DMS 273 treated with DMSO at 0.1 percent for 48 hours (cell line): ENCODE measurements at regions not wholly inside any gene's neighbourhood (a gene's known extent, or its start where the extent isn't known, plus 50 kb on each side); places are given as distances from the start of the nearest gene placed in this dataset.
A peak's percentile ranks its signal among the peaks of the same experiment; 100 is the strongest.
"Not testable (repeated sequence)": the region's sequence is repeated elsewhere in the genome, so short reads cannot be mapped to it uniquely, and the experiment has no call there.

Experiments used
- DNase-seq: peaks from one replicate; lab custom pipeline; 2025; lab: John Stamatoyannopoulos, UW

DNA sequence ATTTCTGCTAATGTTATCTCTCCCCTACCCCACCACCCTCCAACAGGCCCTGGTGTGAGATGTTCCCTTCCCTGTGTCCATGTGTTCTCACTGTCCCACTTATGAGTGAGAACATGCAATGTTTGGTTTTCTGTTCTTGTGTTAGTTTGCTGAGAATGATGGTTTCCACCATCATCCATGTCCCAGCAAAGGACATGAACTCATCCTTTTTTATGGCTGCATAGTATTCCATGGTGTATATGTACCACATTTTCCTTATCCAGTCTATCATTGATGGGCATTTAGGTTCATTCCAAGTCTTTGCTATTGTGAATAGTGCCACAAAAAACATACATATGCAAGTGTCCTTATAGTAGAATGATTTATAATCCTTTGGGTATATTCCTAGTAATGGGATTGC is 104.5 kb downstream of the ZNF33B start:
- DNase-seq: not testable (repeated sequence)

DNA sequence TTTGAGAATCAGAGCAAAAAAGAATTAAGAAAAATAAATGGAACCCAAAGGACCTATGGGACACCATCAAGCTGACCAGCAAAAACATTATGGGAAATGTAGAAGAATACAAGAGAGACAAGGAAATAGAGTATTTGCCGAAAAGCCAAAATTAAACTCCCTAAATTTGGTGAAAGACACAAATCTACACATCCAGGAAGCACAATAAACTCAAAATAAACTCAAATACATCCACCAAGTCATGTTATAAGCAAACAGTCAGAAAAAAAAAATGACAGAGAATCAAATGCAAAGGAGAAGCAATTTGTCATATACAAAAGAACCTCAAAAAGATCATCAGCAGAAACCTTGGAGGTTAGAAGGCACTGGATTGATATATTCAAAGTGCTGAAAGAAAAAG is 105.4 kb downstream of the ZNF33B start:
- no peak for DNase-seq

DNA sequence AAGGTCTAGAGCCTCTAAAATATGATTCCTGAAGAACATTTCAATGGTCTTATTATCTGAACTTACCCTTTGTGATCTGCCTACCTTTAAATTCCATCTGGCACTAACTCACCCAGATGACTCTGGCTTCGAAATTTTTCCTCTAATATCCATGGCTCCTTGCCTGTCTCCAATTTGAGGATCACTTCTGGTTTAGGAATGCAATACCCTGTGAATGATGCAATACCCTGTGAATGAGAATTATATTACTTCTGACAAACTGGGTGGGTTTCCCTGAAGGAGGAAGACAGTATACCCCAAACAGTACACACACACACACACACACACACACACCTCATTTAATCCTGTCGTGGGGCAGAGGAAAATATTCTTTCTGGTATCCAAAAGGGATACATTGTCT is 115.3 kb downstream of the ZNF33B start:
- no peak for DNase-seq

DNA sequence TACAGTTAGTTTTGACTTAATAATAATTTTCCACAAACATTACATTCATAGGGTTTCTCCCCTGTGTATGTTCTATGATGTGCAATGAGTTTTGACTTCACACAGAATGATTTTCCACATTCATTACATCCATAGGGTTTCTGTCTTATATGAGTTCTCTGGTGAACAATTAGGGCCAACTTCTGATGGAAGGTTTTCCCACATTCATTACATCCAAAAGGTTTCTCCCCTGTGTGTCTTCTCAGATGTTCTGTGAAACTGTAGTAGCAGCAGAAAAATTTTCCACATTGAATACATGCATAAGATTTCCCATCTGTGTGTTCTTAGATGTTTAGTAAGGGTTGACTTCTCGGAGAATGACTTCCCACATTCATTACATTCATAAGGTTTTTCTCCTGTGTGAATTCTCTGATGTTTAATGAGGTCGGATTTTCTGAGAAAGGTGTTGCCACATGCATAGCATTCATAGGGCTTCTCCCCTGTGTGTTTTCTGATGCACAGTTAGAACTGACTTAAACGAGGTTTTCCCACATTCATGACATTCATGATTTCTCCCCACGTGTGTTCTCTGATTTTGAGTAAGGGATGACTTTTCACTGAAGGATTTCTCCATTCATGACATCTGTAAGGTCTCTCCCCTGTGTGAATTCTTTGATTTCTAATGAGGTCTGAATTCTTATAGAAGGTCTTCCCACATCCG is 118.5 kb downstream of the ZNF33B start:
- DNase-seq: no peak

DNA sequence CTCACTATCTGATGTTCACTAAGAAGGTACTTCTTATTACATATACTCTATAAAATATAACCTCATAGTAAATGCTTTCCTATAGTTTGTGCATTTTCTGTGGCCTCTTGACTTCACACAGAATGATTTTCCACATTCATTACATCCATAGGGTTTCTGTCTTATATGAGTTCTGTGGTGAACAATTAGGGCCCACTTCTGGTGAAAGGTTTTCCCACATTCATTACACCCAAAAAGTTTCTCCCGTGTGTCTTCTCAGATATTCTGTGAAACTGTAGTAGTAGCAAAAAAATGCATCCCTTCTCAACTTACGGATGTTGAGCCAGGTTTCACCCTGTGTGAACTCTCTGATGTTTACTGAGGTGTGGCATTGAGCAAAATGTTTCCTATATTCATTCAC is 119.3 kb downstream of the ZNF33B start:
- no peak for DNase-seq

DNA sequence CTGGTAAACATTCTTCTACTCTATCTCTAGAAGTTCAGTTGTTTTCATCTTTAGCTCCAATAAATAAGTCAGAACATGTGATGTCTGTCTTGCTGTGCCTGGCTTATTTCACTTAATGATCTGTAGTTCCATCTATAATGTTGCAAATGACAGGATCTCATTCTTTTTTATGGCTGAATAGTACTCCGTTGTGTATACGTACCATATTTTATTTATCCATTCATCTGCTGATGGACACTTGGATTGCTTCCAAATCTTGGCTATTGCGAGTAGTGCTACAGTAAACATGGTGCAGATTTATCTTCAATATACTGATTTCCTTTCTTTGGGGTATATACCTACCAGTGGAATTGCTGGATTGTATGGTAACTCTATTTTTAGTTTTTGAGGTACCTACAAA is 124.4 kb downstream of the ZNF33B start:
- no peak for DNase-seq

DNA sequence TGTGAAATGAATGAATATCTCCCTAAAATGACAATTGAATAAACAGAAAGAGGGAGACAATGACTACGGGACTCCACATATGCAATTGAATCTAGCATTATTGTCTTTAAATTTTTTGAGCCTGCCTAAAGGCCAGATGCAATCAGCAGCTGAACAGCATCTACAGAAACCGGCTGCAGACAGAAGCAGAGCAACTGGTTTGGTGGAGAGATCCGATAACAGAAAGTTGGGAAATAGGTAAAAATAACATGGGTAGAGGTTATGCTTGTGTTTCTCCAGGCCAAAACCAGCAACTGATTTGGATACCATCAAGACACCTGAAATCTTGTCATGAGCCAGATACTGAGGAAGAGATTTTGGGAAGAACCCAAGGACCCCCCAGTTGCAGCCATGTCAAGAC is 146.6 kb downstream of the ZNF33B start:
- DNase-seq: no peak

DNA sequence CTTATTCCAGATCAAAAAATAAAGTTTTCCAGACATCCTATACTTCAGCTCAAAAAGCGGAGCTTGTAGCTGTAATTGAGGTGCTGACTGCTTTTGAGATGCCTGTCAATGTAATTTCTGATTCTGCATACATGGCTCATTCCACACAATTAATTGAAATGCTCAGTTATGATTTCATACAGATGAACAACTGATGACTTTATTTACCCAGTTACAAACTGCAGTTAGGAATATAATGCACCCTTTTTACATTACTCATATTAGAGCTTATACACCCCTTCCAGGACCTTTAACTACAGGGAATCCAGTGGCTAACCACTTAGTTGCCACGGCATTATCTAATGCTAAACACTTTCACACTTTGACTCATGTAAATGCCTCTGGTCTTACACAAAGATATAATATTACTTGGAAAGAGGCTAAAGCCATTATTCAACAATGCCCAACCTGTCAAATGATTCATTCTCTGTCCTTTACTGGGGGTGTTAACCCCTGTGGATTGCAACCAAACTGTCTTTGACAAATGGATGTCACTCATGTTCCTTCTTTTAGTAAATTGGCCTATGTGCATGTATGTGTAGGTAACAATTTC is 147.3 kb downstream of the ZNF33B start:
- DNase-seq: no peak

DNA sequence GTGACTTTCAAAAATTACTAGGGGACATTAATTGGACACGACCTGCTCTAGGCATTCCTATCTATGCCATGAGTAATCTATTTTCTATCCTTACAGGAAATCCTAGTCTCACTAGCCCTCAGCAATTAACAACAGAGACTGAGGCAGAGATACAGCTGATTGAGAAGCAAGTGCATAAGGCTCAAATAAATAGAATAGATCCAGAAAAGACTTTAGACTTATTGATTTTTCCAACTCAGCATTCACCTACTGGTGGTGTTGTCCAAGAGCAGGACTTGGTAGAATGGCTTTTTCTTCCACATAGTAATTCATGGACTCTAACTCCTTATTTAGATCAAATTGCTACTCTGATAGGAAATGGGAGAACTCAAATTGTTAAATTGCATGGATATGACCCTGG is 148.0 kb downstream of the ZNF33B start:
- no peak for DNase-seq

DNA sequence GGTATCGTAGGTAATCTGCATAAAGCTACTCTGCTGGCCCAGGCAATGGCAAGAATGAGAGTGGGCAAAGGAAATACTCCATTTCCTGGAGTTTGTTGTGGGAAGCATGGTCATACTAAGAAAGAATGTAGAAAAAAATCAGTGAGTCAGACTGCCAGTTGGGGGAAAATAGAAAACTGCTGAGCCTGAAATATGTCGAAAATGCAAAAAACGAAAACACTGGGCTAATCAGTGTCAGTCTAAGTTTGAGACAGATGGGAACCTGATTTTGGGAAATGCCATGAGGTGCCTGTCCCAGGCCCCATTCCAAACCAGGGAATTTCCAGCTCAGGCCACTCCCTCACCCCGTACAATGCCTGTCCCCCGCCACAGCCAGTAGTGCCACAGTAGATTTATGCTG is 150.0 kb downstream of the ZNF33B start:
- no peak for DNase-seq

DNA sequence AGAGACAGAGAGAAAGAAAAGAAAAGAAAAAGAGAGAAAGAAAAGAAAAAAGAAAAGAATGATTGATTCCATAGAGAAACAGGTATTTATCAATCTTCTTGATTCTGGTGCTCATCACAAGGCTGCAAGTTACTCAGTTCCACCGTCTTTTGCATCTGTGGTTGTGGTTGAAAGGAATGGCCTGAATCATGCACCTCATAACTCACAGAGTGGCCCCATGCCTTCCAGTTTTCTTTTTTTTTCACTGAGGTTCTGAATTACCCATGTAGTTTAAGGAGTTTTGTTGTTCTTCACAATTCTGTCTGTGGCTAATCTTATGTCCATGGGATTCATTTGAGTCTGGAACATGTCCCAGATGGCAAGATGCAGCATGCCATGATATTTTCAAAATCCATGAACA is 156.0 kb downstream of the ZNF33B start:
- no peak for DNase-seq

DNA sequence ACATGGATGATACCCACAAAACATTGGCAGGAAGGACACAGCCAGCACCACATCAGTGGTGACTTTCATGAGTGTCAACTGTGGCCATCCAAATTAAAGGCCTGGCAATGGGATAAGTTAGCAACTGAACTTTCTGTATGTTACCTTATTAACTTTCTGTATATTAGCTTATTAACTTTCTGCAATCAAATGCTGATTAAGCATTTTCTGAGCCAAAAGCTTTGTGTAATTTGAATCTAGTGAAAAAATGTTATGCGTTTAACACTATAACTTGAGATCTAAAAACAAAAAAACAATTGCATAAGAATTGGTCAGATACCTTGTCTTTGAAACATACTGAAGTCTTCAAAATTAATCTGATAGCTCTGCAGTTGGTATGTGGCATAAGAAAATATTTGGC is 159.3 kb downstream of the ZNF33B start:
- DNase-seq: no peak

DNA sequence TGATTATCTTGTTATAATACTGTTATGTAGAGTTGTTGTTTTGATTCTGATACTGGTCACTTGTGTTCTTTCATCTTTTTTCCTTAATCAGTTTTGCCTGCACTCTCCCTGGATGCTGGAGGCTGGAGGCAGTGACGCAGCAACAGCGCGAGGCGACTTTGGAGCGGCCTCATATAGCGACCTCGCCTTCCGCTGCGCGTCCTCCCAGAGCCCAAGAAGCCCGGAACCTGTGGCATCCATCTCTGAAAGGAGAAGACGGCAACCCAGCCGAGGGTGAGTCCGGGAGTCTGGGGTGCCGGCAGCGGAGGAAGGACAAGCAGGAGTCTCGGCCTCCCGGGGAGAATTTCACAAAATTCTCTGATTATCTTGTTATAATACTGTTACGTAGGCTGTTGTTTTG is 161.2 kb downstream of the ZNF33B start:
- no peak for DNase-seq

DNA sequence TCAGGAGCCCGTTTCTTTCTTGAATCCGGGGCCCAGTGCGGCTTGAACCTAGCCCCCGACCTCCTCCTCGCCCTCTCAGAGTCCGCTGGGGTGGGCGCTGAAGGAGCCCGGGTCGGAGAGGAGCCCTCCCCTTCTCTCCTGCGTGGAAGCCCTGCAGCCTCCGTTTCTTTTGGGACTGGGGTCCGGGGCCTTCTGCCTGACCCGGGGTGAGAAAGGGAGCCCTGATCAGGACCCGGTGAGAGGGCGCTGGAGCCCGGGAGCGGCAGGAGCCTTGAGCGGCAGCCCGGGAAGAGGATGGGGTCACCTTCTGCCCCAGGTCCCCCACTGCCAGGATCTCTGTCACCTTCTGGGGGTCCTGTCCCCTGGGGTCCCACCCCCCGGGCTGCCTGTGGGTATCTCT is 162.3 kb downstream of the ZNF33B start:
- DNase-seq: no peak

DNA sequence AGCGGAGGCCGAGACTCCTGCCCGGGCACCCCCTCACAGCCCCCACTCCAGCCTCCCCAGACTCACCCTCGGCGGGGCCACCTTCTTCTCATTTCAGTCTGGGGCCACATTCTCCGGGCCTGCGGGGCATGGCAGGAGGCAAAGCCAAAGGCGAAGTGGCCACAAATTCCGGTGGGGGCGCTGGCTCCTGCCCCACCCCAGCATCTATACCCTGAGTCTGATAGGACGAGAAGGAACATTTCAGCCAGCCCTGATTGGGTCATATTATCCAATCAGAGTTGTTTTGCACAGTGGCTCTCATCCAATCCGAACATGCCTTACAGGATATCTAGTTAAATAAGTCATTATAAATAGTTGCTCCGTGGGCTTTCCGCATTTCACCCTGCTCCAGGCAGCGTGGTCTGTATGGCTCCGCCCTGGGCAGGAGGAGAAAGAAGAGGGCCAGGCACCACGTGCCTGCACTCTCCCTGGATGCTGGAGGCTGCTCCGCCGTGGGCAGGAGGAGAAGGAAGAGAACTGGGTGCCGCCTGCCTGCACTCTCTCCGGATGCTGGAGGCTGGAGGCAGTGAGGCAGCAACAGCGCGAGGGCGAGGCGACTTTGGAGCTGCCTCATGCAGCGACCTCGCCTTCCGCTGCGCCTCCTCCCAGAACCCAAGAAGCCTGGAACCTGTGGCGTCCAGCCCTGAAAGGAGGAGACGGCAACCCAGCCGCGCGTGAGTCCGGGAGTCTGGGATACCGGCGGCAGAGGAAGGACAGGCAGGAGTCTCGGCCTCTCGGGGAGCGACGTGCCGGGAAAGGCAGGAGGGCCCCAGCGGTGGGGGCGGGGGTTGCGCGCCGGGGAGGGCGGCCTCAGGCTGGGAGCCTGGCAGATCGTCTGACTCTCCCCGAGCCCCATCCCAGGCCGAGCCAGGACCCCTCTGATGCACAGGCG is 162.9 kb downstream of the ZNF33B start:
- DNase-seq: peak; percentile 21

DNA sequence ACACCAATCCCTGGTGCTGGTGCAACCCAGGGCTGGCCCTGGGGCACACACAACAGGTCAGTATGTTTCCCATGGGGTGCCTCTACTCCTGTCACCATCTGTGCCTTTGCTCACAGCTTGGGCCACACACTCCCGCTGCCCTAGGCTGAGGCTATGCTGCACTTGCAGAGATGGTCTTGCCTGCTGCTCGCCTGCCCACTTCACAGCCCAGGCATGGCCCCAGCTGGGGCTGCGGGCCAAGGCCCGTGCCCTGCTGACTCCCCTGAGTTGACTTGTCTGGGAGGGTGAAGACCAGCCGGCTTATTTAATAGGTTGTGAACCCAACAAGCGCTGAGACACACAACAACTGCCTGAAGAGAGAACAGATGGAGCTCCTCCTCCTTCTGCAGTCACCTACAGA is 184.1 kb downstream of the ZNF33B start:
- no peak for DNase-seq

DNA sequence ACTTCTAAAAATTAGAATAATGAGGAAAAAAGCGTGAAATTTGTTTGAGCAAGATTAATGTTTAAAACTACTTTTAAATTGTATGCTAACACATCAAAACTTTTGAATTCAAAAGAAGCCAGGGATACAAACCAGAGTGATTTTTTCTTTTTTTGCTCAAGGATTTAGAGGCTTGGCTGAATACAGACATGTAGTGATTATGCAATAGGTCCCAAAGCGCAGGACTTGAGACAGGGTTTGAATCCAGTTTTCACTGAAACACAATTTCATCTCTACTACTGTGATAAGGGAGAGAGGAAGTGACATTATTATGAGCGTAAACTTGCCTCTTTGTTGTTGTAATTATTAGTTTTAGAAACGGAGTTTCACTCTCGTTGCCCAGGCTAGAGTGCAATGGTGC is 207.3 kb downstream of the ZNF33B start:
- DNase-seq: no peak

DNA sequence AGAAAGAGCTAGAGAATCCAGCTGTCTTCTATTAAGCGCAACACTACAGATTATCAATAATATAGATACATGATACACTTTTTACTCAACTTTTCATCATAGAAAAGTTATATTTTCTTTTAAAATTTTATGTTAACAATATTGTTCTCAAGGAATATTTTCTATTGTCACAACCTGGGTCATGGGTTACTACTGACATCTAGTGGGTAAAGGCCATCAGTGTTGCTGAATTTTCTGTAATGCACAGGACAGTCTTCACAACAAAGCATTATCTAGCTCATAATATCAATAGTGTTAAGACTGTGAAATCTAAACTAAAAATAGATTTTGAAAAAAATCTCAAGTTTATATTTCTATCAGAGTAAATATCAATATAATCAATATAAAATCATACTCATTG is 209.8 kb downstream of the ZNF33B start:
- DNase-seq: no peak

DNA sequence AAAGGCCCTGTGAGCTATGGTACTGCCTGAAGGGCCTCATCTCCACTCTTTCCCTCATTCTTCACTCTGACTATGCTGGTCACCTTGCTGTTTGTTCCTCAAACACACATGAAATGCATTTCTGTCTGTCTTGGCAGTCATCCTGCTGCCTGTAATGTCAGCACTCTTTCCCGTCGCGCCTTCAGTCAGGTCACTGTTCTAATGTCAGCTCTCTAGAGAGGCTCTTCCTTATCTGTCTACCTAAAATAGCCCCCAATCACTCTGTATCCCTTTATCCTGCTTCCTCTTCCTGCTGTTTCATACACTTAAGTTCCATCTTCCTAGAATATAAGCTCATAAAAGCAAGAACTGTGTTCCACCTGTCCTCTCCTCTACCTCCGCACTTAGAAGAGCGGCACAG is 215.5 kb downstream of the ZNF33B start:
- no peak for DNase-seq

DNA sequence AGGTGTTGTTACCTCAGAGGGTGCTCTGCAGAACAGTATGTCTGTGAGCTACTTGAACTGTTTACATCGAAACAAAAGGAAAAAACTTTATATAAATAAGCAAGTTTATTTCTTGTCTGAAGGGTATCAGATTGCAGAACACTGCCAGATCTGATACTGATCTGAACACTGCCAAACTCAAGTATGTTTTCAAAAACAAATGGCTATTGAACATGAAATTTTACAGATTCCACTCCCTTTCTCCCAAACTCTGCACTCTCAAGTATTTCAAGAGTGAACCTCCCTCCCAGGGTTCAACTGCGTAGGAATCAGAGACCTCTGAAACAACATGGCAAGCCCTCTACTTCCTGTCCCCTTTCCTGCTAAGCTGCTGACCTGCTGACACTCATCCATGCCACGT is 216.6 kb downstream of the ZNF33B start:
- no peak for DNase-seq

DNA sequence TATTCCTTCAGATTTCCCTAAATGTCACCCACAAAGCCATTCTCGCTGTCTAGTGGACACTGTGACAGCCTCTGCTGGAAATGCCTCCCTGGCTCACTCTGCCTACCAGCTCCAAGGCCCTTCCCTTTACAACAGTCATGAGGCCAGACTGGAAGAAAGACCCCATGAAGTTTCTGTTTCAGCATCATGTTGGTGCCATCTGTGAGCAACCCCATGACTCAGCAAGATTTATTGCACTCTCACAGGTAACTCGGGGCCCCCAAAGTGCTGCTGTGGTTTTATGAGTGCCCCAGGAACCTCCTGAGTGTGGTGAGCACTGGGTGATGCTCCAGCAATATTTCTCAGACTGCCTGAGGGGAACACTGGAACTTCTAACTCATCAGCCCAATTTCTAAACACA is 218.6 kb downstream of the ZNF33B start:
- no peak for DNase-seq

DNA sequence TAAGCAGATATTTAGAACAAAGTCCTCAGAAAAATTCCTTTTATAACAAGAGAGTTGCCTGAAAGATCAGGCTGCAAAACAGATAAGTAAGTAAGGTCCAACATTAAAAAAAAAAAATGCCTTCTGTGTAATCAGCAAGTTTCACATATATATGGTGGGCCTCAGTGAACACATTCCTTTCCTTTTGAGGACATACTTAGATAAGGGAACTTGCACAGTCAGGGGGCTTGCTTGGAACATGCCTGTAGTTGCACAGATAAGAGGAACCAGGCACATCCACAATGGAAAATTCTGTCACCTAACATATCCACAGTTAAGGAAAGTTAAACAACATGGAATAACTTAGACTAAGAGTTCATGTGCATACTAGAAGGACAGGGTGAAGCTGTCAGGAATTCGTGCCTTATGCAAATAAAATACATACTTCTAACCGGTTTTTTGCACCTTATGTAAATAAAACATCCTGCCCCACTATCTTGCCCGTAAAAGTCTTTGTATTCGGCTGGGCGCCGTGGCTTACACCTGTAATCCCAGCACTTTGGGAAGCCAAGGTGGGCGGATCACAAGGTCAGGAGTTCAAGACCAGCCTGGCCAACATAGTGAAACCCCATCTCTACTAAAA is 257.3 kb downstream of the ZNF33B start:
- no peak for DNase-seq
